Keratinocyte (primary cell): ENCODE measurements at regions not wholly inside any gene's neighbourhood (a gene's known extent, or its start where the extent isn't known, plus 50 kb on each side); places are given as distances from the start of the nearest gene placed in this dataset.

Experiments
- CTCF ChIP-seq, 3 experiments: IDR thresholded peaks in 1 of 3; conservative IDR thresholded peaks in 1 of 3; optimal IDR thresholded peaks in 1 of 3; 2 replicates in 2 of 3; 3 replicates in 1 of 3; pipeline versions ENCODE3 to v1.5.1; 2011; ENCODE audit warnings: low read length in 3 of 3, mild to moderate bottlenecking in 3 of 3, moderate library complexity in 2 of 3, control low read depth in 1 of 3, inconsistent platforms in 1 of 3; ENCODE audit not compliant: insufficient read depth in 2 of 3; ENCODE audit errors: extremely low read depth in 1 of 3
- EZH2 ChIP-seq: IDR thresholded peaks from one replicate; pipeline ENCODE4 v1.6.1; 2012; ENCODE audit warnings: inconsistent platforms, mild to moderate bottlenecking, low read length, moderate library complexity

DNA sequence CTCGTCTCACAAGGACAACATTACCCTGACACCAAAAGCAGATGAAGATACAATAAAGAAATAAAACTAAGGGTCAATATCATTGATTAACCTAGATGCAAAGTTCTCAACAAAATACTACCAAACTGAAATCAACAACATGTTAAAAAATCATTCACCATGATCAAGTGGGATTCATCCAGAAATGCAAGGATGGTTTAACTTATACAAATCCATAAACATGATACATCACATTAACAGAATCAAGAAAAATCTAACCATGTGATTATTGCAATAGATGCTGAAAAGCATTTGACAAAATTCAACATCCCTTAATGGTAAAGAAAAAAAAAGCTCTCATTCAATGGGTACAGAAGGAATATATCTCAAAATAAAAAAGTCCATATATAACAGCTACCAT, 514.9 kb downstream of the TMA16 start:
- TF ChIP-seq CTCF (optimal IDR thresholded peaks at IDR 0.05 in 1 of 3, IDR thresholded peaks at IDR 0.05 in 1 of 3, conservative IDR thresholded peaks at IDR 0.05 in 1 of 3; ENCODE audit: extremely low read depth in 1 of 3, insufficient read depth in 2 of 3, low read length in 3 of 3), result no peak
- TF ChIP-seq EZH2, result no peak
